ENCODE measurements at regions not wholly inside any gene's neighbourhood (a gene's known extent, or its start where the extent isn't known, plus 50 kb on each side); places are given as distances from the start of the nearest gene placed in this dataset.

DNA sequence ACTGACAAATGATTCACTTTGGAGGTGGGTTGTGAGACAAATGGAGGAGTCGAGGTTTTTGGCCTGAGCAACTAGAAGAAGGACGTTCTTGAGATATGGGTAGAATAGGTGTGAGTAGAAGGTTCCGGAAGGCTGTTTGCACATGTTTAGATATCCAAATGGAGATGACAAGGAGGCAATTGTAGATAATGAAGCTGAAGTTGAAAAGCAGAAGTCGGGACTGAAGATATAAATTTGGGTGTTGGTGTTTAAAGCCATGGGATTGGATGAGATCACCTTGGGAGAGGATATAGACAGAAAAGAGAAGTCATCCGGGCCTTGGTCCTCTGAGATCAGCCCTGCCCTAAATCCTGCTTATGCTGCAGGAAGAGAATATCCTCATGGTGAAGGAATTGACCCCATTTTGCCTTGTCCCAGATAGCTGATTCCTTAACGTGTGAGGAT lies 75.5 kb upstream of the CD44 start:
- DNase-seq (ENCODE audit: low read depth in 1 of 2, low spot score in 2 of 2) (no peak), FAIRE-seq (no peak)
- Histone ChIP-seq H3K79me1 (ENCODE audit: low read depth, low read length) (no peaks in the 10 kb centered on the region), H4K8ac (ENCODE audit: extremely low read depth, insufficient read depth, low read length) (no peak overlapping the region), H2BK20ac (ENCODE audit: low read length) (no peak overlapping the region), H4K20me1 (replicated peaks in 1 of 2; ENCODE audit: control insufficient read depth in 1 of 2, insufficient read depth in 2 of 2, low read length in 2 of 2) (no peaks in the 10 kb centered on the region), H2AFZ (ENCODE audit: low read length) (no peak overlapping the region), H2AK5ac (ENCODE audit: low read depth, low read length) (no peak overlapping the region), H3K36me3 (ENCODE audit: control insufficient read depth in 2 of 4, insufficient read depth in 4 of 4, low read length in 3 of 4) (no peaks in the 10 kb centered on the region), H3K18ac (ENCODE audit: extremely low read depth, low read length) (no peak overlapping the region), H2BK15ac (ENCODE audit: low read length) (no peak overlapping the region), H4K5ac (ENCODE audit: insufficient read length, low read depth, low read length) (no peak overlapping the region), H2BK12ac (ENCODE audit: low read depth, low read length) (no peak overlapping the region), H3K4me2 (ENCODE audit: insufficient read depth in 1 of 2, low read depth in 2 of 2, low read length in 2 of 2) (no peak overlapping the region), H3K9me3 (ENCODE audit: insufficient read depth in 2 of 2, low read depth in 1 of 2, low read length in 1 of 2) (no peaks in the 10 kb centered on the region), H3K4me3 (ENCODE audit: extremely low read depth in 1 of 4, insufficient read depth in 2 of 4, low read depth in 3 of 4, low read length in 4 of 4) (no peak overlapping the region), H3K23ac (ENCODE audit: insufficient read length) (no peak overlapping the region), H2BK5ac (ENCODE audit: low read depth, low read length) (no peak overlapping the region), H3K23me2 (ENCODE audit: low read depth, low read length) (no peaks in the 10 kb centered on the region), H2BK120ac (replicated peaks; ENCODE audit: low read depth, low read length) (no peak overlapping the region), H3K79me2 (ENCODE audit: control insufficient read depth in 1 of 2, insufficient read depth in 2 of 2, low read length in 2 of 2) (no peaks in the 10 kb centered on the region), H3K27me3 (replicated peaks in 1 of 4; ENCODE audit: control insufficient read depth in 3 of 4, extremely low read depth in 1 of 4, insufficient read depth in 3 of 4, low read length in 3 of 4) (no peaks in the 10 kb centered on the region), H3K4me1 (replicated peaks in 1 of 4; ENCODE audit: control insufficient read depth in 3 of 4, insufficient read depth in 4 of 4, low read length in 3 of 4) (no peaks in the 10 kb centered on the region), H3K56ac (replicated peaks; ENCODE audit: insufficient read length, low read depth, low read length) (no peak overlapping the region), H4K91ac (replicated peaks; ENCODE audit: insufficient read length, low read length) (no peak overlapping the region), H3K27ac (ENCODE audit: low read depth, low read length) (no peak overlapping the region), H3K9ac (replicated peaks in 1 of 4; ENCODE audit: extremely low read depth in 1 of 4, low read depth in 3 of 4, low read length in 3 of 4) (no peak overlapping the region), H3K14ac (ENCODE audit: insufficient read length) (no peak overlapping the region), H3K4ac (replicated peaks; ENCODE audit: insufficient read length, low read depth, low read length) (no peak overlapping the region)
- WGBS, 2 experiments (ENCODE audit: extremely low coverage in 1 of 2, insufficient coverage in 1 of 2, insufficient read length in 1 of 2, insufficient replicate concordance in 2 of 2, low coverage in 1 of 2, low lambda C conversion rate in 2 of 2, missing lambda C conversion rate in 1 of 2): 89% methylated on average over 6 of the region's 6 CpGs; no CpG with 5 or more reads in 1 of the 2 experiments
- POLR2A ChIA-PET (ENCODE audit: partially characterized antibody): no interaction called here
- CTCF ChIA-PET (ENCODE audit: partially characterized antibody): interaction anchor here (1.1 to 2.3 kb wide), 3 partner anchors 8 to 328 kb away, joined by 3 to 4 read pairs (median 3); no protein-coding TSS in a partner anchor
- no peak for TF ChIP-seq TAF7 (optimal IDR thresholded peaks at IDR 0.05; ENCODE audit: borderline replicate concordance, low read depth, low read length)
- TF ChIP-seq YY1 (IDR thresholded peaks at IDR 0.05; ENCODE audit: low read depth, low read length): no peak
- no peak for TF ChIP-seq KDM1A (IDR thresholded peaks at IDR 0.05; ENCODE audit: borderline replicate concordance, low read length)
- TF ChIP-seq POU5F1 (IDR thresholded peaks at IDR 0.05; ENCODE audit: low read depth, low read length): no peak
- no peak for TF ChIP-seq ASH2L (IDR thresholded peaks at IDR 0.05; ENCODE audit: low read length)
- TF ChIP-seq EGR1 (IDR thresholded peaks at IDR 0.05; ENCODE audit: borderline replicate concordance, low read depth, low read length): no peak
- TF ChIP-seq CEBPB (IDR thresholded peaks at IDR 0.05; ENCODE audit: low read depth, low read length): no peak
- no peak for TF ChIP-seq SRF (IDR thresholded peaks at IDR 0.05; ENCODE audit: low read depth, low read length)
